ENCODE measurements at regions not wholly inside any gene's neighbourhood (a gene's known extent, or its start where the extent isn't known, plus 50 kb on each side); places are given as distances from the start of the nearest gene placed in this dataset.

GRCh38 chr9:90961375-90961774 lies 159.8 kb downstream of the SYK start:
- no peaks in the 10 kb centered on the region for H3K36me3 Mint-ChIP-seq
- peaks cover 0 to 2% (median 0%) of the 10 kb centered on the region in 8 donors for H3K9me3 Mint-ChIP-seq
- no peak overlapping the region for H3K4me3 Mint-ChIP-seq
- intact Hi-C loops (cut with micrococcal nuclease) = no loop called here
- peaks cover 15 to 29% of the 10 kb centered on the region in 2 donors for H3K27me3 Mint-ChIP-seq
- no peak overlapping the region for H3K27ac Mint-ChIP-seq
- no peak overlapping the region for H3K27ac ChIP-seq (ENCODE audit: low read depth, low read length)
- ChIA-PET CTCF (ENCODE audit: partially characterized antibody) (no interaction called here), POLR2A (ENCODE audit: partially characterized antibody) (no interaction called here)
- H3K4me1 ChIP-seq (ENCODE audit: insufficient read depth, low read length) = no peaks in the 10 kb centered on the region
- peaks cover 0 to 2% (median 0%) of the 10 kb centered on the region in 4 donors for H3K4me1 Mint-ChIP-seq
- H3K27me3 ChIP-seq (ENCODE audit: insufficient read depth, low read length) = no peaks in the 10 kb centered on the region
- no peaks in the 10 kb centered on the region for H3K9me3 ChIP-seq (ENCODE audit: control insufficient read depth in 1 of 2, low read length in 2 of 2)
- no peak overlapping the region for H3K4me3 ChIP-seq (ENCODE audit: low read length in 2 of 2)
- H3K36me3 ChIP-seq (ENCODE audit: insufficient read depth, low read length) = no peaks in the 10 kb centered on the region
- no peak for DNase-seq

- no peaks in the 10 kb centered on the region for H3K9me3 ChIP-seq (ENCODE audit: control insufficient read depth in 1 of 2, low read length in 2 of 2)
- no peaks in the 10 kb centered on the region for H3K36me3 Mint-ChIP-seq
- no peaks in the 10 kb centered on the region for H3K27me3 ChIP-seq (ENCODE audit: insufficient read depth, low read length)
- POLR2A ChIA-PET (ENCODE audit: partially characterized antibody) = no interaction called here
- no peaks in the 10 kb centered on the region for H3K36me3 ChIP-seq (ENCODE audit: insufficient read depth, low read length)
- peaks cover 0 to 4% (median 1%) of the 10 kb centered on the region in 4 donors for H3K4me1 Mint-ChIP-seq
- peaks cover 15 to 43% of the 10 kb centered on the region in 2 donors for H3K27me3 Mint-ChIP-seq
- CTCF ChIA-PET (ENCODE audit: partially characterized antibody) = interaction anchor here (1.5 kb wide), 1 partner anchor 9 kb away, joined by 3 read pairs; no protein-coding TSS in a partner anchor
- no peak overlapping the region for H3K4me3 Mint-ChIP-seq
- H3K9me3 Mint-ChIP-seq = peaks cover 0 to 2% (median 0%) of the 10 kb centered on the region in 8 donors
- DNase-seq = no peak
- no peak overlapping the region for H3K27ac Mint-ChIP-seq
- no peak overlapping the region for H3K27ac ChIP-seq (ENCODE audit: low read depth, low read length)
- no peak overlapping the region for H3K4me3 ChIP-seq (ENCODE audit: low read length in 2 of 2)
- H3K4me1 ChIP-seq (ENCODE audit: insufficient read depth, low read length) = no peaks in the 10 kb centered on the region
- intact Hi-C loops (cut with micrococcal nuclease) = no loop called here
These were observed 162.7 kb downstream of the SYK start for GRCh38 chr9:90964101-90965020.

GRCh38 chr9:90965226-90966030 lies 163.8 kb downstream of the SYK start:
- peaks cover 0 to 2% (median 0%) of the 10 kb centered on the region in 8 donors for H3K9me3 Mint-ChIP-seq
- no peak overlapping the region for H3K27ac ChIP-seq (ENCODE audit: low read depth, low read length)
- H3K4me1 Mint-ChIP-seq = peaks cover 0 to 4% (median 1%) of the 10 kb centered on the region in 4 donors
- no peaks in the 10 kb centered on the region for H3K4me1 ChIP-seq (ENCODE audit: insufficient read depth, low read length)
- no peak overlapping the region for H3K27ac Mint-ChIP-seq
- H3K27me3 Mint-ChIP-seq = peaks cover 15 to 45% of the 10 kb centered on the region in 2 donors
- no peak for DNase-seq
- no peaks in the 10 kb centered on the region for H3K27me3 ChIP-seq (ENCODE audit: insufficient read depth, low read length)
- no peaks in the 10 kb centered on the region for H3K9me3 ChIP-seq (ENCODE audit: control insufficient read depth in 1 of 2, low read length in 2 of 2)
- H3K36me3 Mint-ChIP-seq = no peaks in the 10 kb centered on the region
- POLR2A ChIA-PET (ENCODE audit: partially characterized antibody) = no interaction called here
- H3K4me3 ChIP-seq (ENCODE audit: low read length in 2 of 2) = no peak overlapping the region
- H3K36me3 ChIP-seq (ENCODE audit: insufficient read depth, low read length) = no peaks in the 10 kb centered on the region
- CTCF ChIA-PET (ENCODE audit: partially characterized antibody) = interaction anchor here (1.5 kb wide), 1 partner anchor 8 kb away, joined by 3 read pairs; no protein-coding TSS in a partner anchor
- intact Hi-C loops (cut with micrococcal nuclease) = no loop called here
- no peak overlapping the region for H3K4me3 Mint-ChIP-seq

DNA sequence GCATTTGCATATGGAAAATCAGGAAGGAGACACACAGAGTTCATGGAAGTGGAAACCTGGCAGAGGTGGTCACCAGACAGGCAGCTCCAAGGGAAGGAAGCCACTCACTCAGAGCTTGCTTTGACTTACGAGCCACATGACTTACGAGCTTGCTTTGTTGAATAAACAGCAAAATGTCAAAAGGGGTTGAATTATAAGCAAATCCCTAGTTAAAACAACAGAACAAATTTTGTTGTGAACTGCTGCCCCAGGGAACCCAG lies 164.3 kb downstream of the SYK start:
- Histone ChIP-seq H3K4me3 (ENCODE audit: low read length in 2 of 2) (no peak overlapping the region), H3K4me1 (ENCODE audit: insufficient read depth, low read length) (no peaks in the 10 kb centered on the region), H3K9me3 (ENCODE audit: control insufficient read depth in 1 of 2, low read length in 2 of 2) (no peaks in the 10 kb centered on the region), H3K27ac (ENCODE audit: low read depth, low read length) (no peak overlapping the region), H3K27me3 (ENCODE audit: insufficient read depth, low read length) (no peaks in the 10 kb centered on the region), H3K36me3 (ENCODE audit: insufficient read depth, low read length) (no peaks in the 10 kb centered on the region)
- Mint-ChIP-seq H3K4me3 (no peak overlapping the region), H3K27ac (no peak overlapping the region), H3K4me1 (peaks cover 0 to 4% (median 1%) of the 10 kb centered on the region in 4 donors), H3K9me3 (peaks cover 0 to 2% (median 0%) of the 10 kb centered on the region in 8 donors), H3K36me3 (no peaks in the 10 kb centered on the region), H3K27me3 (peaks cover 11 to 43% of the 10 kb centered on the region in 2 donors)
- DNase-seq = no peak
- intact Hi-C loops (cut with micrococcal nuclease) = no loop called here
- CTCF ChIA-PET (ENCODE audit: partially characterized antibody) = no interaction called here
- POLR2A ChIA-PET (ENCODE audit: partially characterized antibody) = no interaction called here

DNA sequence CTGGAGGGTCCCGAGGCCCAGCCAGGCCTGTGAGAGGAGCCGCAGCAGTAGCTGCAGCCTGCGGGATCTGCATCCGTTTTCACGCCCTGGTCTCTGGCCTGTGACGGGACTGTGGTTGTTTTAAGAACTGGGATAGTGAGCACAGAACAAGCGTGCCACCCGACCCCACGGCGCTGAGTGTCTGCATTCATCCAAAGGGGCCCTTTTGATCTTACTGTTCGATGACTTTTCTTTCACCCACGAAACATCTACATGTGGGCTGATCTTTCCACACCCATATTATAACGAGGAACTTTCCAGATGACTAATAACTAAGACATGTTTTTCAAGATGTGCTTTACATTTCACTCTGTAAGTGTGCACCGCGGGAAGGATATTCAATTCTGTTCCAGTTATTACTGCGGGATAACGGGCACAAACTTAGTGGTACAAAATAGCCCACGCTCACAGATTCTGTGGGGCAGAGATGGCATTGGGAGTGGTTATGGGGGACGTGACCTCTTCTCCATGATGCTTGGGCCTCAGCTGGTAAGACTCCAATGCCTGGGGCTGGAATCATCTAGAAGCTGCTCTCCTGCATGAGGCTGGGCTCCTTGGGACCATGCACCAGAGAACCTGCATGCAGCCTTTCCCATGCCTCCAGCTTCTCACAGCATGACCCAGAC lies 165.0 kb downstream of the SYK start:
- Mint-ChIP-seq H3K9me3 (peaks cover 0 to 2% (median 0%) of the 10 kb centered on the region in 8 donors), H3K27me3 (peaks cover 6 to 43% of the 10 kb centered on the region in 2 donors), H3K36me3 (no peaks in the 10 kb centered on the region), H3K4me1 (peaks cover 0 to 4% (median 1%) of the 10 kb centered on the region in 4 donors), H3K4me3 (no peak overlapping the region), H3K27ac (no peak overlapping the region)
- Histone ChIP-seq H3K4me1 (ENCODE audit: insufficient read depth, low read length) (no peaks in the 10 kb centered on the region), H3K36me3 (ENCODE audit: insufficient read depth, low read length) (no peaks in the 10 kb centered on the region), H3K27ac (ENCODE audit: low read depth, low read length) (no peak overlapping the region), H3K4me3 (ENCODE audit: low read length in 2 of 2) (no peak overlapping the region), H3K27me3 (ENCODE audit: insufficient read depth, low read length) (no peaks in the 10 kb centered on the region), H3K9me3 (ENCODE audit: control insufficient read depth in 1 of 2, low read length in 2 of 2) (no peaks in the 10 kb centered on the region)
- no peak for DNase-seq
- CTCF ChIA-PET (ENCODE audit: partially characterized antibody) = interaction anchor here (1.0 kb wide), 1 partner anchor 52 kb away, joined by 3 read pairs; no protein-coding TSS in a partner anchor
- POLR2A ChIA-PET (ENCODE audit: partially characterized antibody) = no interaction called here
- intact Hi-C loops (cut with micrococcal nuclease) = no loop called here

GRCh38 chr9:90967145-90967538 lies 165.5 kb downstream of the SYK start:
- POLR2A ChIA-PET (ENCODE audit: partially characterized antibody) = no interaction called here

More at GRCh38 chr9:90967145-90967538, 165.5 kb downstream of the SYK start:
- Mint-ChIP-seq H3K27me3 (peaks cover 6 to 43% of the 10 kb centered on the region in 2 donors), H3K4me3 (no peak overlapping the region), H3K27ac (no peak overlapping the region), H3K4me1 (peaks cover 0 to 4% (median 1%) of the 10 kb centered on the region in 4 donors), H3K36me3 (no peaks in the 10 kb centered on the region), H3K9me3 (peaks cover 0 to 2% (median 0%) of the 10 kb centered on the region in 8 donors)
- Histone ChIP-seq H3K27ac (ENCODE audit: low read depth, low read length) (no peak overlapping the region), H3K9me3 (ENCODE audit: control insufficient read depth in 1 of 2, low read length in 2 of 2) (no peaks in the 10 kb centered on the region), H3K4me1 (ENCODE audit: insufficient read depth, low read length) (no peaks in the 10 kb centered on the region), H3K4me3 (ENCODE audit: low read length in 2 of 2) (no peak overlapping the region), H3K27me3 (ENCODE audit: insufficient read depth, low read length) (no peaks in the 10 kb centered on the region), H3K36me3 (ENCODE audit: insufficient read depth, low read length) (no peaks in the 10 kb centered on the region)
- DNase-seq = no peak
- intact Hi-C loops (cut with micrococcal nuclease) = no loop called here
- CTCF ChIA-PET (ENCODE audit: partially characterized antibody) = interaction anchor here (1.0 kb wide), 1 partner anchor 53 kb away, joined by 3 read pairs; no protein-coding TSS in a partner anchor
